SK-N-SH (cell line): ENCODE measurements at regions not wholly inside any gene's neighbourhood (a gene's known extent, or its start where the extent isn't known, plus 50 kb on each side); places are given as distances from the start of the nearest gene placed in this dataset.

Experiments
- CTCF ChIA-PET: fragments of 300-600, 350-600 bp; formaldehyde crosslinking; extraction: SDS; loops from one replicate; lab custom pipeline; 2021; lab: Yijun Ruan, JAX
- POLR2A ChIA-PET: fragments of 350-600 bp; sonication (Branson Sonifier 250); formaldehyde crosslinking; extraction: SDS; loops from one replicate; lab custom pipeline; 2020; ENCODE audit warnings: antibody characterized with exemption, inconsistent platforms; lab: Yijun Ruan, JAX
- DNase-seq: peaks from one replicate; pipeline ENCODE4 v3.0.0; 2012
- H2AFZ ChIP-seq: fragments of 200-600 bp; sonication (generic); 2 replicates; pipeline ENCODE4 v1.8.1; 2016; ENCODE audit warnings: antibody characterized with exemption, mild to moderate bottlenecking, low read depth
- H3F3A ChIP-seq: fragments of 200-600 bp; sonication (generic); replicated peaks from 2 replicates; pipeline ENCODE3; 2016; ENCODE audit warnings: antibody characterized with exemption, mild to moderate bottlenecking; ENCODE audit not compliant: insufficient read depth
- H3K27ac ChIP-seq, 2 experiments: fragments of 200-500 bp in 1 of 2; fragments of 200-600 bp in 1 of 2; sonication (Bioruptor generic) in 1 of 2; sonication (generic), shearing (Covaris generic) in 1 of 2; 2 replicates each; pipeline versions ENCODE4 v1.5.1 to v1.6.1; 2014 to 2016; ENCODE audit warnings: low read depth in 2 of 2, inconsistent platforms in 1 of 2, low read length in 1 of 2, mild to moderate bottlenecking in 1 of 2, mixed read lengths in 1 of 2
- H3K27me3 ChIP-seq: fragments of 200-600 bp; sonication (generic), shearing (Covaris generic); 2 replicates; pipeline ENCODE4 v1.6.1; 2016; ENCODE audit warnings: mixed run types; ENCODE audit not compliant: insufficient read depth
- H3K36me3 ChIP-seq, 2 experiments: fragments of 200-500 bp in 1 of 2; fragments of 200-600 bp in 1 of 2; sonication (Bioruptor generic) in 1 of 2; sonication (generic) in 1 of 2; replicated peaks in 1 of 2; 2 replicates each; pipeline versions ENCODE3 to v1.5.1; 2014 to 2016; ENCODE audit warnings: low read length in 1 of 2, mild to moderate bottlenecking in 1 of 2; ENCODE audit not compliant: insufficient read depth in 2 of 2, control insufficient read depth in 1 of 2
- H3K4me1 ChIP-seq, 2 experiments: fragments of 200-500 bp in 1 of 2; fragments of 200-600 bp in 1 of 2; sonication (Bioruptor generic) in 1 of 2; sonication (generic), shearing (Covaris generic) in 1 of 2; 2 replicates each; pipeline versions ENCODE4 v1.5.1 to v1.6.1; 2014 to 2016; ENCODE audit warnings: low read depth in 1 of 2, low read length in 1 of 2, mixed run types in 1 of 2; ENCODE audit not compliant: insufficient read depth in 2 of 2, control insufficient read depth in 1 of 2
- H3K4me2 ChIP-seq: fragments of 200-600 bp; sonication (generic), shearing (Covaris generic); 2 replicates; pipeline ENCODE4 v1.6.1; 2017; ENCODE audit warnings: mixed run types
- H3K4me3 ChIP-seq, 2 experiments: fragments of 200-500 bp in 1 of 2; fragments of 200-600 bp in 1 of 2; sonication (Bioruptor generic) in 1 of 2; sonication (generic), shearing (Covaris generic) in 1 of 2; 2 replicates each; pipeline versions ENCODE4 v1.5.1 to v1.8.1; 2014 to 2016; ENCODE audit warnings: low read depth in 2 of 2, inconsistent platforms in 1 of 2, low read length in 1 of 2, mild to moderate bottlenecking in 1 of 2, mixed read lengths in 1 of 2, moderate library complexity in 1 of 2
- H3K79me2 ChIP-seq: fragments of 200-600 bp; sonication (generic); 2 replicates; pipeline ENCODE4 v1.8.1; 2017; ENCODE audit warnings: mild to moderate bottlenecking; ENCODE audit not compliant: insufficient read depth
- H3K9ac ChIP-seq: fragments of 200-600 bp; sonication (generic); 2 replicates; pipeline ENCODE4 v1.6.1; 2017; ENCODE audit warnings: mixed run types
- H3K9me2 ChIP-seq: fragments of 200-600 bp; sonication (generic); 2 replicates; pipeline ENCODE4 v1.6.1; 2017; ENCODE audit warnings: mixed run types
- H3K9me3 ChIP-seq: fragments of 200-600 bp; sonication (generic); 2 replicates; pipeline ENCODE4 v1.6.1; 2017; ENCODE audit warnings: mixed run types, mild to moderate bottlenecking, moderate library complexity
- H4K20me1 ChIP-seq: fragments of 200-600 bp; sonication (generic); 2 replicates; pipeline ENCODE4 v1.6.1; 2017; ENCODE audit warnings: mild to moderate bottlenecking, mixed run types; ENCODE audit not compliant: insufficient read depth
- CTCF ChIP-seq: fragments of 200-600 bp; sonication (generic); IDR thresholded peaks from 2 replicates; pipeline ENCODE4 v1.6.1; 2017; ENCODE audit warnings: antibody characterized with exemption, mild to moderate bottlenecking, moderate library complexity
- ELF1 ChIP-seq: IDR thresholded peaks from 2 replicates; pipeline ENCODE4 v1.4.0; 2012
- EP300 ChIP-seq, 2 experiments: IDR thresholded peaks; 2 replicates each; pipeline versions ENCODE4 v1.4.0 to v1.6.1; 2012; ENCODE audit warnings: borderline replicate concordance in 1 of 2, low read depth in 1 of 2, low read length in 1 of 2
- FOXJ3 ChIP-seq: sonication (generic); formaldehyde crosslinking; IDR thresholded peaks from 2 replicates; pipeline ENCODE4 v1.5.1; 2020; ENCODE audit warnings: mild to moderate bottlenecking, missing genetic modification reagents
- GABPA ChIP-seq: IDR thresholded peaks from 2 replicates; pipeline ENCODE4 v1.4.0; 2012; ENCODE audit warnings: low read depth, mild to moderate bottlenecking
- IRF3 ChIP-seq: fragments of 150-350 bp; IDR thresholded peaks from 2 replicates; pipeline ENCODE4 v1.6.1; 2016; ENCODE audit warnings: mild to moderate bottlenecking, low read depth, low read length
- MAX ChIP-seq: IDR thresholded peaks from 2 replicates; pipeline ENCODE4 v1.4.0; 2012; ENCODE audit warnings: low read depth
- MEF2A ChIP-seq: IDR thresholded peaks from 2 replicates; pipeline ENCODE4 v1.4.0; 2012; ENCODE audit warnings: low read depth, borderline replicate concordance
- MXI1 ChIP-seq: IDR thresholded peaks from 2 replicates; pipeline ENCODE4 v1.6.1; 2012; ENCODE audit warnings: mild to moderate bottlenecking, low read depth, low read length, improper control_type of control experiment
- NFIC ChIP-seq: IDR thresholded peaks from 2 replicates; pipeline ENCODE4 v1.4.0; 2012; ENCODE audit warnings: borderline replicate concordance
- POLR2AphosphoS5 ChIP-seq: IDR thresholded peaks from 2 replicates; pipeline ENCODE4 v1.6.1; 2012; ENCODE audit warnings: low read depth, low read length
- RAD21 ChIP-seq: IDR thresholded peaks from 2 replicates; pipeline ENCODE4 v1.6.1; 2012; ENCODE audit warnings: mild to moderate bottlenecking, low read length
- RCOR1 ChIP-seq: fragments of 150-350 bp; IDR thresholded peaks from 2 replicates; pipeline ENCODE4 v1.6.1; 2017; ENCODE audit warnings: antibody characterized with exemption, low read length
- RFX5 ChIP-seq: IDR thresholded peaks from 2 replicates; pipeline ENCODE4 v1.6.1; 2012; ENCODE audit warnings: mild to moderate bottlenecking, improper control_type of control experiment, low read length
- RXRA ChIP-seq: IDR thresholded peaks from 2 replicates; pipeline ENCODE4 v1.4.0; 2012; ENCODE audit warnings: low read depth, mild to moderate bottlenecking, borderline replicate concordance
- SMC3 ChIP-seq: IDR thresholded peaks from 2 replicates; pipeline ENCODE4 v1.6.1; 2012; ENCODE audit warnings: low read depth, low read length, improper control_type of control experiment
- TAF1 ChIP-seq: IDR thresholded peaks from 2 replicates; pipeline ENCODE4 v1.6.1; 2012; ENCODE audit warnings: low read depth, mild to moderate bottlenecking, low read length, moderate library complexity, borderline replicate concordance
- TCF12 ChIP-seq: IDR thresholded peaks from 2 replicates; pipeline ENCODE4 v1.4.0; 2012
- USF2 ChIP-seq: fragments of 150-350 bp; IDR thresholded peaks from 2 replicates; pipeline ENCODE4 v1.6.1; 2017; ENCODE audit warnings: antibody characterized with exemption, low read length, low read depth, borderline replicate concordance
- ZBTB33 ChIP-seq: IDR thresholded peaks from 2 replicates; pipeline ENCODE4 v1.4.0; 2012; ENCODE audit warnings: low read depth, borderline replicate concordance
- WGBS: methylation state at CpG from one replicate; pipeline ENCODE4 v1.1.6; 2017; ENCODE audit warnings: low lambda C conversion rate; 5-methylcytosine and 5-hydroxymethylcytosine counted together

- CTCF ChIA-PET = interaction anchor here (1.2 to 1.8 kb wide), 3 partner anchors 9 to 87 kb away, joined by 4 to 12 read pairs (median 6); no protein-coding TSS in a partner anchor
- Histone ChIP-seq H3K27ac (peak overlapping the region in 1 of 2 experiments; percentile 27; a peak in 2 of 4 replicates), H3K36me3 (no peaks in the 10 kb centered on the region)
Measured at GRCh38 chr12:19652386-19652785, 213.1 kb downstream of the AEBP2 start.

GRCh38 chr12:19654650-19655376 lies 215.5 kb downstream of the AEBP2 start:
- Histone ChIP-seq H2AFZ (no peak overlapping the region), H3K36me3 (no peaks in the 10 kb centered on the region), H4K20me1 (no peaks in the 10 kb centered on the region), H3K9ac (no peak overlapping the region), H3K4me3 (no peak overlapping the region), H3K27me3 (no peaks in the 10 kb centered on the region), H3K9me2 (no peaks in the 10 kb centered on the region), H3F3A (peaks cover 5% of the 10 kb centered on the region), H3K4me1 (peaks cover 0 to 6% of the 10 kb centered on the region in 2 experiments; a peak in 2 of 4 replicates), H3K79me2 (no peaks in the 10 kb centered on the region), H3K27ac (peak overlapping the region in 1 of 2 experiments; percentile 43; a peak in 1 of 4 replicates), H3K9me3 (no peaks in the 10 kb centered on the region), H3K4me2 (no peak overlapping the region)
- POLR2A ChIA-PET = no interaction called here
- TF ChIP-seq RCOR1 (no peak), ZBTB33 (no peak), CTCF (peak; percentile 37), RAD21 (0 out of 2 replicates have a peak, but pooled peaks have one; percentile 4), GABPA (no peak), TCF12 (peak; percentile 20; the same call in 1 of the 2 replicates), MEF2A (peak; percentile 77; the same call in 1 of the 2 replicates), TAF1 (no peak), SMC3 (peak; percentile 4; the same call in 1 of the 2 replicates)
- 75% methylated on average over 5 of the region's 5 CpGs for WGBS
- CTCF ChIA-PET = interaction anchor here (1.1 to 1.3 kb wide), 2 partner anchors 23 to 144 kb away, joined by 3 read pairs; no protein-coding TSS in a partner anchor
- no peak for DNase-seq

More at GRCh38 chr12:19652386-19652785, 213.1 kb downstream of the AEBP2 start:
- 22% methylated on average over 2 of the region's 2 CpGs for WGBS
- TF ChIP-seq TAF1 = no peak
- no peak for TF ChIP-seq MAX
- no peak for TF ChIP-seq POLR2AphosphoS5
- TF ChIP-seq IRF3 = no peak
- no peak for TF ChIP-seq GABPA
- no peak for TF ChIP-seq ELF1
- TF ChIP-seq USF2 = no peak
- no peak for TF ChIP-seq NFIC
- TF ChIP-seq TCF12 = no peak
- no peak for TF ChIP-seq EP300 (IDR thresholded peaks at IDR 0.05; ENCODE audit: borderline replicate concordance in 1 of 2, low read depth in 1 of 2, low read length in 1 of 2)
- no peak for TF ChIP-seq RAD21
- TF ChIP-seq RFX5 = no peak
- TF ChIP-seq RXRA = no peak
- TF ChIP-seq MXI1 = no peak
- TF ChIP-seq FOXJ3 (CRISPR knock-in tag) = no peak
- TF ChIP-seq RCOR1 = no peak
- Histone ChIP-seq H3K27me3 (no peaks in the 10 kb centered on the region), H4K20me1 (no peaks in the 10 kb centered on the region), H3K4me1 (peaks cover 0 to 4% of the 10 kb centered on the region in 2 experiments; a peak in 2 of 4 replicates), H3K4me3 (no peak overlapping the region), H3K4me2 (no peak overlapping the region), H3K9me2 (no peaks in the 10 kb centered on the region), H3K9me3 (no peaks in the 10 kb centered on the region), H3K9ac (no peak overlapping the region), H3K79me2 (no peaks in the 10 kb centered on the region), H2AFZ (no peak overlapping the region), H3F3A (no peaks in the 10 kb centered on the region)
- DNase-seq = no peak
- POLR2A ChIA-PET = no interaction called here
